GM18520 (cell line): ENCODE measurements at regions not wholly inside any gene's neighbourhood (a gene's known extent, or its start where the extent isn't known, plus 50 kb on each side); places are given as distances from the start of the nearest gene placed in this dataset.

Source experiments
- ATAC-seq: cut with Tn5 transposase; IDR thresholded peaks from one replicate; pipeline ENCODE4 v1.9.1; 2021; ENCODE audit not compliant: unreplicated experiment

DNA sequence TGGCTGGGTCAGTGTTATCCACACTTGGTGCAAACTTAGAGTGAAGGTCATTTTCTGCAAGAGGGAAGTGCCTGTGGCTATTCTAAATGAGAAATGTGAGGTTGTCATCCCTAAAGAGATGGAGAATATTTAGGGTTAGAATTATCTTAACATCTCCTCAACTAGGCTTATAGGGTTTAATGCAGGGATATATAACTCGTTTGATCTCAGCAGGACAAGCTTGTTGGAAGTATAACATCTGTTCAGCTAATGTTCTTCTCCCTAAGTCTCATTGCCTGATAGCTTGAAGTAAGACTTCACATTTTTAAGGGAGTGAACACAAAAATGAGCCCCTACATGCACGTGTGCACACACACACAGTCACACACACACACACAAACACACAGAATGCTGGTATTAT, 75.9 kb upstream of the NRXN1 start:
- ATAC-seq: no peak

DNA sequence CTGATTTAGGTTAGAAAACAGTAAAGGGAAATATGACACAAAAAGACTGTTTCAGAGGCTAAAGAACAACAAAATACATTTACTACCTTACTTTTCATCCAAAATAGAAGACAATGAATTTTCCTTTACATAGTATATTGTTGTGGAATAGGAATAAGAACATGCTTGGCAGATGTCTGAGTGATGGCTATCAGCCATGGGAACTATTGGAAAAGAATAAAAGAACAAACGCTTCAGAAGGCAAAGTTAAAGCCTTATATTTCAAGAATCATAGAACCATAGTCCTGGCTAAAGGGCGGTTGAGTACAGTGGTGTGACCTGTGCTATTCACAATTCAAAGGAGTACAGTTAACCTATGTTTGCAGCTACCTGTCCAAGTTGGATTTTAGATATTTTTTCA, 73.9 kb upstream of the NRXN1 start:
- no peak for ATAC-seq

DNA sequence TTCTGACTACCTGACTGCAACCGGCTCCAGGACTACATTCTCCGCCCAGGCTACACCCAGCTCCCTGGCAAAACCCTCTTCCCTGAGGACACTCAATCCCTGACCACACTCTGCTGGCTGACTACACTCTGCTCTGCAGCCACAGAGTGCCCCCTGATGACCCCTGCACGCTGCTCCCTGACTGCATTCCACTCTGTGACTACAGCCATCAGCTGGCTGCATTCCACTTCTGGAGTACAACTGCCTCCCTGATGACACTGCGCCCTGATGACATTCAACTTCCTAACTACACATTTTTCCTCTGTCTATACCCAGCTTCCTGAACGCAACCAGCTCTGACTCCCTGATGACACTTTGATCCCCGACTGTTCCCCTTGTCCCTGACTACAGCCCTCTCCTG, 71.3 kb upstream of the NRXN1 start:
- ATAC-seq: no peak

DNA sequence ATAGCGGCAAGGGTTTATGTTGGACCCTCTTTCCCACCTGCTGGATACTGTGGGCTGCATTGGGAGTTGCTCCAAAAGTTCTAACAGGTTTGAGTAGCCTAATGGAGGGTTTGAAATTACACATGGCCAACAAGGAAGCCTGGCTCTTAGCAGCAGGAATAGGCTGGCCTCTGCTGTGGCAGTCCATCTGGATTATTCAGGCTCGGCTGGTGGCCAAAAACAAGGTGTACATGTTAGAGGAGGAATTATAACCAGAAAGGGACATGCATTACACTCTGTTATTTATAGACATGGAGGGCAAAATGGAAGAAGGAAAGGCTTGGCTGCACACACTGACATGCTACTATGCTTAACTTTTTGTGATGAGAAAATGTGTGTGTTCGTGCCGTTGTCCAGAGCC, 61.1 kb upstream of the NRXN1 start:
- no peak for ATAC-seq

DNA sequence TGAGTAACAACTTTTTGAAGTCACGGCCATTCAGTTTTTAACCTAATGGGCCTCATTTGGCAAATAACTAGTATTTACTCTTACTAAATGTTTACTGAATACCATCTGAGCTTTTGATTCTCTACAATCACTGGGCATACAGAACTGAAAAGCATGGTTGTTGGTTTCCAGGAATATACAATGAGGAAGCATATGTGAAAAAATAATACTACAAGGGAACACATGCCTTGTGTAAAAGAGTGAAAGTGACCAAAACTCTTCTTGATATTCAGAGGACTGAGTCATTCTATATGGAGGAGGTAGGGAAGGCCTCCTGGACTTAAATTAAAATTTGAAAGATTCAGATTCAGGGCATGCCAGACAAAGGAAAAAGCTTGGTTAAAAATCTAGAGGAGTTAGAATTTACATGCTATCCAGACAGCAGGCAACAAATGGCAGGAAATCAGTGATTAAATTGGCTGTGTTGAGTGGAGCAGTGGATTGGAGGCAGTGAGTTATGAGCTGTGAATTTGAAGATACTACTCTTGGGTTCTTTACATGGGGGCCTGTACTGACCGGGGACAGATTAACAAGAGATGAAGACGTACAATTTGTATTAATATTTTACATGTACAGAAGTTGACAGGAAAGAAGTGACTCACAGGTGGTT, 53.6 kb upstream of the NRXN1 start:
- no peak for ATAC-seq

DNA sequence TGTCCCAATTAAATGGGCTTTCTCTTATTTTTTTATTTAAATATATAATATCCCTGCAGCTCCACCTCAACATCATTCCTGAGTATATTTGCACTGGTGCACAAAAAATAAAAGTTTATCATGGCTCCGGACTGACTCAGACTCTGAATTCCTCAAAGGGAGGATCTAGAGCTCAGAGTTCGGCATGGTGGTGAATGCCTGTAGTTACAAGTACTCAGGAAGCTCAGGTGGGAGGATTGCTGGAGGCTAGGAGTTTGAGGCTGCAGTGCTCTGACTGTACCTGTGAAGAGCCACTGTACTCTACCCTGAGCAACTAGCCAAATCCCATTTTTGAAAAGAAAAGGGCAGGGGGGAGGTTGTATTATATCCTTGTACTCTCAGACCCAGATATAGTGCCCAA, 52.8 kb upstream of the NRXN1 start:
- ATAC-seq: no peak
